DMS 273 (cell line): ENCODE measurements at regions not wholly inside any gene's neighbourhood (a gene's known extent, or its start where the extent isn't known, plus 50 kb on each side); places are given as distances from the start of the nearest gene placed in this dataset.

ENCODE experiments used
- DNase-seq: peaks from one replicate; lab custom pipeline; 2025; ENCODE audit not compliant: unreplicated experiment; lab: John Stamatoyannopoulos, UW

DNA sequence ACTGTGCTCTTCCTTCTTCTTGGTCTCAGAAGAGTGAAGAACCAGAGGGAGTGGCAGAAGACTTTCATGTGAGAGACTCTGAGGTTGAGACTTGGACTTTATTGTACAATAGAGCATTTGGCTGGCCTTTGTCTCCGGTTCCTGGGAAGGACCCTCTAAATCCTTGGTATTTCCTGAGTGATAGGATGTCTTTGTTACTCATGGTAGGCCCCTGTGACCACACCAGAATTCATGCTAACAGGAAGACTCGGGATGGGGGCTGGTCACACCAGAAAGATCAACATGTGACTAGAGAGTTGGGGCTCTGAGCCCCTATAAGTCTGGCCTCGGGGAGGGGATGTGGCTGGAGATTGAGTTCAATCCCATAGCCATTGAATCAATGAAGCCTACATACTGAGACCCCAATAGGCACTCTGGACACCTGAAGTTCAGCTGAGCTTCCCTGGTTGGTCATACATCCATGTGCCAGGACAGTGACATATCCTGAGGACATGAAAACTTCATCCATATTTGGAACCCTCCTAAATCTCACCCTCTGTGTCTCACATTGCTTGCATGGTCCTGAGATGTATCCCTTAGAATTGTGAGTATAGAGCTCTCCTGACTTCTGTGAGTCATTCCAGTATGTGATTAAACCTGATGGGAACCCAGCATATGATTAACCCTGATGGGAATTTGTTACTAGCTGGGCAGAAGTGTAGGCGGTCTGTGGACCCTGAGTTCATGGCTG lies 201.7 kb downstream of the GADD45G start:
- no peak for DNase-seq

DNA sequence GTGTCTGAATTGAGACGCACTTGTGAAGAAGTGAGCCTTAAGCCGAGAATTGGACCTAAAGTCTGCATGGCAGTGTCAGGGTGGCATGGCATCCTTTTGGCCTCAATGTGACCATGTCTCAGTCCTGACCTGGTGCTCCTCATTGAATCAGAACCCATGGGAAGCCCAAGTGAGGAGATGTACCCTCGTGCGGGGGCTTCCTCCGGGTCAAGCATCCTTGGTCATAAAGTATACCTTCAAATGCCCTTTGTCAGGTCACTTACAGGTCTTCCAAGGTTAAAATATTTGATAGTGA lies 202.2 kb downstream of the GADD45G start:
- DNase-seq: no peak

GRCh38 chr9:89807682-89808075 lies 202.9 kb downstream of the GADD45G start:
- DNase-seq: no peak

GRCh38 chr9:89808076-89808755 lies 203.4 kb downstream of the GADD45G start:
- DNase-seq: peak; percentile 82

- DNase-seq: no peak
These were observed 204.0 kb downstream of the GADD45G start for GRCh38 chr9:89808756-89809181.

GRCh38 chr9:89810431-89810830 lies 205.6 kb downstream of the GADD45G start:
- DNase-seq: peak; percentile 95

DNA sequence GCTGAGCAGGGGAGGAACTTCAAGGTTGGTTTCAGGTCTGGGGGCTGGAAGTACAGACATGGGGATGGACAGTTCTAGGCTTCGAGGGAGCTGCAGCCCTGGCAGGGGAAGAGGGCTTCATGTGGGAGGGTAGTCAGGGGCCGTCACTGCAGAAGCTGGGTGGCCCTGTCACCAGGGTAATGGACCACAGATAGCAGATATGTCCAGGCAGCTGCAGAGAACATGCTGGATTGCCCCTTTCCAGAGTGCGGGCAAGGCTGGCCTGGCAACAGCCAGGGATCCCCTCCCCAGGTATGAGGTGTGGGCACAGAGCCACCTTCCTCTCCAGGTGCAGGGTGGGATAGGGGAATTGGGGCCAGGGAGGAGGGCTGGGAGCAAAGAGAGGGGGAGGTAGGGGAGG lies 206.5 kb downstream of the GADD45G start:
- no peak for DNase-seq

GRCh38 chr9:89811886-89812450 lies 207.2 kb downstream of the GADD45G start:
- DNase-seq: no peak

DNA sequence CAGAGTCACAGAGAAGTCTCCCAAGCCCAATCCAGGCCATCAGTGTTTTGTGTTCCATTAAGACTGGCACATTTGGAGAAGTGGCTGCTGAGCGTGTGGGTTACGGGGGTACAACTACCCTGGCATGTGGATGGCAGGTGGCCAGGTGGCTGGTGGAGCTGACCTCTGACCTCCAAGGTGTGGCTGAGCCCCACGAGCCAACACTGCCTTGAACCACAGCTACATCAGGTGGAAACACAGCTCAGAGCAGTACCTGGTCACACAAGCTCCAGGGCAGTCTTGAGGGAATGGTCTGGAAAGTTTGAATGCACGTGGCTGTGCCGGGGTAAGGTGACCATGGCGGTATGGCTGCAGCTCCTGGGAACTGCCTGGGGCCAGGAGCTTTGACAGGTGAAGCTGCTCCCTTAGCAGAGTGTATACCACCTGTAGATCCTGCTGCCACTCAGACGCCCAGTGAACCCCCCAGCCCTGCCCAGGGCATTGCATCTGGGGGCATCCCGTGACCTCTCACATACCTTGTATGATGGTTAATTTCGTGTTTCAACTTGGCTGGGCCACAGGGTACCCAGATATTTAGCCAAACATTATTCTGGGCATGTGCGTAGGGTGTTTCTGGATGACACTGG lies 207.9 kb downstream of the GADD45G start:
- no peak for DNase-seq

DNA sequence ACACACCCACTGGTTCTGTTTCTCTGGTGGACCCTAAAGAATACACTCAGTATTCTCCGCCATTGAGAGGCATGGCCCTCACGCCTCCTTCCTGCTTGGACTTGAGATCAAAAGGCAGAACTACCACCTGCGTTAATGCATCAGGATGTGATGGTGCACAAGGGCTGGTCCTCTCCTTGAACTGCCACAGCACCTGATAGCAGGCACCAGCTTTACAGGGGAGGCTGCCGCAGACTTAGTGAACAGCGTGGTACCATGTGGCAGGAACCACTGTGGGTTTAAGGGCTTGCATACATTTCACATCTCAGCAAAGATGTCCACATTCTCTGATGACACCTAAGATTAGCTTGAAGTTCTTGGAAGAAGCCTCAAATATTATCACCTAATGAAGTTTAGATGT lies 208.7 kb downstream of the GADD45G start:
- no peak for DNase-seq

- peak; percentile 45 for DNase-seq
These were observed 209.7 kb downstream of the GADD45G start for GRCh38 chr9:89814340-89815040.

DNA sequence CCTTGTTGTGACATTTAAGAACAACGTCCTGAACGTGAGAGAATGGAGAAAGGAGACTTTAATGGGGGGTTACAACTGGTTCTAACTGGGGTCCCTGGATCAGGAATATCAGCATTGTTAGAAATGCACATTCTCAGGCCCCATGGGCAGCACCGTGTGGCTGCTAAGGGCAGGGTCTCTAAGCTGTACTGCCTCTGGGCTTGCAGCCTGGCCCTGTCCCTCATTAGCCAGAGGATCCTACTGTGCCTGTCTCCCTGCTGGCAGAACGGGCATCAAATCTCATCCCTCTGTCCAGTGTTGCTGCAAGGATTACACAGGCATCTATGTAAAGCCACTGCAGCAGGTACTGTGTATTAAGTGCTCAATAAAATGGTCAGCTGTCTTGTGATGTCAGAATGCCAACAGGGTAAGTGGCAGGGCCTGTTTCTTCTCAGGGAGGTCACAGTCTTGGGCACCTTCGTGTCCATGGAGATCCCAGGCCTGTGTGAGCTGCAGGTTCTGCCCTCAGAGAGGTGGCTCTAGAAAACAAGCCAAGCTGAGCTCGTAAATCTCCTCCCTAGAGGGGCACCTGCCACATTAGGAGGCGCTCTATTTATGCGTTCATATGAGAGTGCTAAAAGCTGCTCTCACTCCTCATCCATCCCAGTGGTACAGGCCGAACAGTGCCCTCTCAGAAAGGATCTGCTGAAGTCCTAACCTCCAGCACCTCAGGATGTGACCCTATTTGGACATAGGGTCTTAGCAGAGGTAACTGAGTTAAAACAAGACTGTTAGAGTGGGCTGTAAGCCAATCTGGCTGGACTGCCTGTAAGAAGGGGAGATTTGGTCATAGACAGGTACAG lies 210.5 kb downstream of the GADD45G start:
- no peak for DNase-seq

GRCh38 chr9:89815903-89816573 lies 211.2 kb downstream of the GADD45G start:
- peak; percentile 47 for DNase-seq

DNA sequence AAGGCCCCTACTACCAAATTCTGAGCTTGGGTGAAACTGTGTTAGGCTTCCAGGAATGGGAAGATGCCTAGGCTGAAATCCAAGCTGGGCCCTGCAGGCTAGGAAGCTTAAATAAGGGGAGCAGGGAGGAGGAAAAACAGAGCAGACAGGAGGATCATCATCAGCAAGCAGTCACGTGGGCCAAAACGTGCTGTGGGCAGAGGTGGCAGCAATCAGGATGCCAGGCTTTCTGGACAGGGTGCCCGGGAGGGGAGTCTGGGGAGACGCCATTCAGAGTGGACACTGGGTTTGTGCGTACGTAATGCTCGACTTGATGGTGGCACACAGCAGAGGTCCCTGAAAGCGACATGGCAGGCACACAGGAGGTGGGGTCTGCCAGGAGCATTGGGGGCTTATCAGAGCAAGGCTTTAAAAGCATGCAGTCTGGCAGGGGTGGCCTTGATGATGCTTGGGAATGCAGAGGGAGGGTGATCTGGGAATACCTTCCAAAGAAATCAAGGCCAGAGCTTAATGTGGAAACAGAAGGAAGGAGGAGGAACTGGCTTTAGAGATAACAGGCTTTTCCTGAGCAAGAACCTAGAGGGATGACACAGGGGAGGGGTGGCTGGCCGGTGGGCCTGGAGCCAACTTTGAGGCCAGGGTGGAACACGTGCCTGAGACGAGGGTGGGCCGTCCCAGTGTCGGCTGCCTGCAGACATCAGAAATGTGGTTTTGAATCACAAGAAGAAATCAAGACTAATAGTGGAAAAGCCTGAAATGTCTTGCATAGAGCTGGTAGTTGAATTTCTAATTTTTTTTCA lies 212.5 kb downstream of the GADD45G start:
- DNase-seq: no peak

DNA sequence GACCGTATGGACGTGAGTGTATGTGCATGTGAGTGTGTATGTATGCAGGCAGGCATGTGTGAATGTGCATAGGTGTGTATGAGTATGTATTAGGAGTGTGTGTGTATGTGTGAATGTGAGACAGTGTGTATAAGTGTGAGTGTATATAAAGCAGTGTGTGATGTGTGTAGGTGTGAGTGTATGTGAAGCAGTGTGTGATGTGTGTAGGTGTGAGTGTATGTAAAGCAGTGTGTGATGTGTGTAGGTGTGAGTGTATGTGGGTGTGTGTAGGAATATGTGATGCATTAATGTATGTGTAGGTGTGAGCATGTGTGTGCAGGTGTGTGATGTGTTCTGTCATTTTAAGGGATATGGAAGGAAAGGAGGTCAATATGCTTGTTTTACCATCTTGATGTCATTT lies 215.5 kb downstream of the GADD45G start:
- no peak for DNase-seq

DNA sequence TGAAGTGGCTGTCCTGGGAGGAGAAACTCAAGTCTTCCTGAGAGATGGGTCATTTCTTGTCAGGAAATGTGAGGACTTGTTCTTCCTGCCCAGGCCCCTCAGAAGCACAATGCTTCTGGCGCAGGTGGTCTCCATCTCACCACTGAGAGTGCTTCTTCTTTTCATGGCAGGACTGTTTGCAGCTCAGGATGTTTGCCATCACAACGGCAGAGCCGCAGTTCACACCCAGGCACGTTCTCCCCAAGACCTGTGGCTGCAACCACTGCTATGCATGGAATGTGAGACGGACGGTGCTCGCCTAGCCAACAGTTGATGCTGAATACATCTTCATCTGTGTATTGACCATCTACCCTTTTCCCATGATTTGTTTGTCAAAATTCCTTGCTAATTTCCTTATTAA lies 216.3 kb downstream of the GADD45G start:
- no peak for DNase-seq

GRCh38 chr9:89822996-89823395 lies 218.2 kb downstream of the GADD45G start:
- no peak for DNase-seq

DNA sequence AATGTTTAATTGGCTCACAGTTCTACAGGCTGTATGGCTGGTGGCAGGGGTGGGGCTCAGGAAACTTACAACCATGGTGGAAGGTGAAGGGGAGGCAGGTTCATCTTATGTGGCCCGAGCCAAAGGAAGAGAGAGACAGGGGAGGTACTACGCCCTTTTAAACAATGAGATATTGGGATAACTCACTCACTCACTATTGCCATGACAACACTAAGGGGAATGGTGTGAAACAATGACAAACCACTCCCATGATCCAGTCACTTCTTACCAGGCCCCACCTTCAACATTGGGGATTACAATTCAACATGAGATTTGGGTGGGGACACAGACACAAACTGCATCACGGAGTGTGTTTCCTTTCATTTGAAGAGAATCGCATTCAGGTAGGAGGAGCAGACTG lies 220.9 kb downstream of the GADD45G start:
- no peak for DNase-seq

- no peak for DNase-seq
These were observed 221.4 kb downstream of the GADD45G start for GRCh38 chr9:89826186-89826585.
